Glutamatergic neuron (in vitro differentiated cells): ENCODE measurements at regions not wholly inside any gene's neighbourhood (a gene's known extent, or its start where the extent isn't known, plus 50 kb on each side); places are given as distances from the start of the nearest gene placed in this dataset.

Experiments
- DNase-seq: peaks from one replicate; pipeline ENCODE4 v3.0.0; 2022
- H3K27ac Mint-ChIP-seq: one replicate; pipeline ENCODE4 v1.8.0; 2020; ENCODE audit warnings: mild to moderate bottlenecking, mixed read lengths, inconsistent platforms; ENCODE audit not compliant: unreplicated experiment
- H3K27me3 Mint-ChIP-seq: one replicate; pipeline ENCODE4 v1.8.0; 2020; ENCODE audit warnings: mild to moderate bottlenecking, moderate library complexity, mixed read lengths, inconsistent platforms; ENCODE audit not compliant: unreplicated experiment
- H3K36me3 Mint-ChIP-seq: one replicate; pipeline ENCODE4 v1.8.0; 2020; ENCODE audit warnings: mild to moderate bottlenecking, mixed read lengths, inconsistent platforms; ENCODE audit not compliant: unreplicated experiment
- H3K4me1 Mint-ChIP-seq: one replicate; pipeline ENCODE4 v1.8.0; 2020; ENCODE audit warnings: mild to moderate bottlenecking, low read depth, mixed read lengths, inconsistent platforms; ENCODE audit not compliant: unreplicated experiment
- H3K4me3 Mint-ChIP-seq: one replicate; pipeline ENCODE4 v1.8.0; 2020; ENCODE audit warnings: mild to moderate bottlenecking, mixed read lengths, inconsistent platforms; ENCODE audit not compliant: unreplicated experiment
- H3K9me3 Mint-ChIP-seq: one replicate; pipeline ENCODE4 v1.8.0; 2020; ENCODE audit warnings: mild to moderate bottlenecking, moderate library complexity, mixed read lengths, inconsistent platforms; ENCODE audit not compliant: unreplicated experiment
- TF ChIP-seq, protein P1 (sequence below): fragments of 200-600 bp; sonication (generic); IDR thresholded peaks from one replicate; pipeline ENCODE4 v1.5.0; 2021; ENCODE audit not compliant: partially characterized antibody, unreplicated experiment

DNA sequence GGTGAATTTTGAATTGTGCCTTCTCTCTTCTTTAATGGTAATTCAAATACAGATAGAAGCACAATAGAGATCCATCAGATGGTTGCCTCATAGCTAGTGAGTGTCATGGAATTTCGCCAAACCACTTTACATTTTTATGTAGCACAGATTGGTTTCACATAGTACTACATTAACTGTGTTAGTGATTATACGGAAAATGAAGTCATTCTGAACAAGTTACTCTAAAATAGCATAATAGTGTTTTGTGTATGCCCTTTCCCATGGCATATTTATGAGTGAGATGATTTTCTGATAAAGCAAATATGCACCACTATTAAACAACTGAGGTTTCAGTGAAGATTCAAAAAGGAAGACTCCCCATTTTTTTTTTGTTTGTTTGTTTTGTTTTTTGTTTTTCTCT is 1623.5 kb downstream of the PCDH9 start:
- Mint-ChIP-seq H3K36me3 (no peaks in the 10 kb centered on the region), H3K4me1 (no peaks in the 10 kb centered on the region), H3K9me3 (no peaks in the 10 kb centered on the region), H3K4me3 (no peak overlapping the region), H3K27me3 (peaks cover 2% of the 10 kb centered on the region), H3K27ac (no peak overlapping the region)
- TF ChIP-seq, protein P1, sequence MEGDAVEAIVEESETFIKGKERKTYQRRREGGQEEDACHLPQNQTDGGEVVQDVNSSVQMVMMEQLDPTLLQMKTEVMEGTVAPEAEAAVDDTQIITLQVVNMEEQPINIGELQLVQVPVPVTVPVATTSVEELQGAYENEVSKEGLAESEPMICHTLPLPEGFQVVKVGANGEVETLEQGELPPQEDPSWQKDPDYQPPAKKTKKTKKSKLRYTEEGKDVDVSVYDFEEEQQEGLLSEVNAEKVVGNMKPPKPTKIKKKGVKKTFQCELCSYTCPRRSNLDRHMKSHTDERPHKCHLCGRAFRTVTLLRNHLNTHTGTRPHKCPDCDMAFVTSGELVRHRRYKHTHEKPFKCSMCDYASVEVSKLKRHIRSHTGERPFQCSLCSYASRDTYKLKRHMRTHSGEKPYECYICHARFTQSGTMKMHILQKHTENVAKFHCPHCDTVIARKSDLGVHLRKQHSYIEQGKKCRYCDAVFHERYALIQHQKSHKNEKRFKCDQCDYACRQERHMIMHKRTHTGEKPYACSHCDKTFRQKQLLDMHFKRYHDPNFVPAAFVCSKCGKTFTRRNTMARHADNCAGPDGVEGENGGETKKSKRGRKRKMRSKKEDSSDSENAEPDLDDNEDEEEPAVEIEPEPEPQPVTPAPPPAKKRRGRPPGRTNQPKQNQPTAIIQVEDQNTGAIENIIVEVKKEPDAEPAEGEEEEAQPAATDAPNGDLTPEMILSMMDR, result no peak
- DNase-seq, result no peak

- no peak for DNase-seq
These were observed 1624.7 kb downstream of the PCDH9 start for GRCh38 chr13:65605396-65605795.

DNA sequence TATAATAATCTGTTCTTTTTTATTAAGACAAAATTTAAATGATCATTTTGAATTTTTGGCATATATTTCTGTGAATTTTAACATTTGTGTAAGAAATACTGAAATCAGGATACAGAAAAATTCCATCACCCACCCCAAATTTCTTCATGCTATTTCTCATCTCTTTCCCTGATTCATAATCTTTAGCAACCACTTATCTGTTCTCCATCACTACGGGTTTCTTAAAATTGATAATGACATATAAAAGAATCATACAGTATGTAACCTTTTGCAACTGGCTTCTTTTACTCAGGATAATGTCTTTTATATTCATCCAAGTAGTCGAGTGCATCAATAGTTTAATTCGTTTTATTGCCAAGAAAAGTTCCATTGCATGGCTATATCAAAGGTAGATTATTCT is 1627.0 kb downstream of the PCDH9 start:
- Mint-ChIP-seq H3K27ac (no peak overlapping the region), H3K4me1 (peaks cover 3% of the 10 kb centered on the region), H3K36me3 (no peaks in the 10 kb centered on the region), H3K4me3 (no peak overlapping the region), H3K27me3 (peaks cover 2% of the 10 kb centered on the region), H3K9me3 (no peaks in the 10 kb centered on the region)
- no peak for DNase-seq
- TF ChIP-seq, protein P1, result no peak

More at GRCh38 chr13:65605396-65605795, 1624.7 kb downstream of the PCDH9 start:
- Mint-ChIP-seq H3K9me3 (no peaks in the 10 kb centered on the region), H3K4me1 (no peaks in the 10 kb centered on the region), H3K4me3 (no peak overlapping the region), H3K36me3 (no peaks in the 10 kb centered on the region), H3K27me3 (peaks cover 2% of the 10 kb centered on the region), H3K27ac (no peak overlapping the region)
- TF ChIP-seq, protein P1, result no peak

- no peak overlapping the region for H3K27ac Mint-ChIP-seq
- no peak overlapping the region for H3K4me3 Mint-ChIP-seq
- no peaks in the 10 kb centered on the region for H3K36me3 Mint-ChIP-seq
- H3K27me3 Mint-ChIP-seq, result no peaks in the 10 kb centered on the region
- H3K9me3 Mint-ChIP-seq, result no peaks in the 10 kb centered on the region
- H3K4me1 Mint-ChIP-seq, result peaks cover 3% of the 10 kb centered on the region
- TF ChIP-seq, protein P1, result no peak
- DNase-seq, result no peak
These were observed 1628.3 kb downstream of the PCDH9 start for GRCh38 chr13:65601855-65602254.

- H3K27ac Mint-ChIP-seq, result no peak overlapping the region
- H3K4me1 Mint-ChIP-seq, result peaks cover 3% of the 10 kb centered on the region
- no peak for DNase-seq
- no peak overlapping the region for H3K4me3 Mint-ChIP-seq
- no peaks in the 10 kb centered on the region for H3K36me3 Mint-ChIP-seq
- TF ChIP-seq, protein P1, result no peak
- no peaks in the 10 kb centered on the region for H3K9me3 Mint-ChIP-seq
- H3K27me3 Mint-ChIP-seq, result no peaks in the 10 kb centered on the region
These were observed 1629.4 kb downstream of the PCDH9 start for GRCh38 chr13:65600702-65601101.
